ENCODE measurements at regions not wholly inside any gene's neighbourhood (a gene's known extent, or its start where the extent isn't known, plus 50 kb on each side); places are given as distances from the start of the nearest gene placed in this dataset.

GRCh38 chr3:187949093-187949820 is 204.0 kb upstream of the BCL6 start:
- H3K27ac ChIP-seq (ENCODE audit: low read depth, low read length): no peak overlapping the region
- H3K36me3 ChIP-seq (ENCODE audit: insufficient read depth, low read length): no peaks in the 10 kb centered on the region
- peaks cover 15 to 21% (median 17%) of the 10 kb centered on the region in 3 donors for H3K4me1 Mint-ChIP-seq
- H3K27me3 Mint-ChIP-seq: no peaks in the 10 kb centered on the region
- peaks cover 23% of the 10 kb centered on the region for H3K4me1 ChIP-seq (ENCODE audit: insufficient read depth, low read length)
- H3K27me3 ChIP-seq (ENCODE audit: insufficient read depth, low read length, poor library complexity, severe bottlenecking): no peaks in the 10 kb centered on the region
- H3K27ac Mint-ChIP-seq: no peak overlapping the region
- H3K9me3 ChIP-seq (ENCODE audit: low read length): no peaks in the 10 kb centered on the region
- DNase-seq: no peak
- POLR2A ChIA-PET: no interaction called here
- H3K36me3 Mint-ChIP-seq: no peaks in the 10 kb centered on the region
- CTCF ChIA-PET: no interaction called here
- H3K9me3 Mint-ChIP-seq: no peaks in the 10 kb centered on the region
- no peak overlapping the region for H3K4me3 Mint-ChIP-seq
- no peak overlapping the region for H3K4me3 ChIP-seq (ENCODE audit: low read length)

GRCh38 chr3:187950671-187951070 is 203.3 kb upstream of the LPP start:
- H3K9me3 ChIP-seq (ENCODE audit: low read length): no peaks in the 10 kb centered on the region
- H3K4me1 ChIP-seq (ENCODE audit: insufficient read depth, low read length): peaks cover 10% of the 10 kb centered on the region
- no peaks in the 10 kb centered on the region for H3K9me3 Mint-ChIP-seq
- H3K27ac Mint-ChIP-seq: no peak overlapping the region
- H3K36me3 ChIP-seq (ENCODE audit: insufficient read depth, low read length): no peaks in the 10 kb centered on the region
- no peak overlapping the region for H3K4me3 Mint-ChIP-seq
- DNase-seq: no peak
- no peaks in the 10 kb centered on the region for H3K27me3 Mint-ChIP-seq
- ChIA-PET POLR2A (no interaction called here), CTCF (no interaction called here)
- H3K4me3 ChIP-seq (ENCODE audit: low read length): no peak overlapping the region
- H3K36me3 Mint-ChIP-seq: no peaks in the 10 kb centered on the region
- H3K4me1 Mint-ChIP-seq: peaks cover 20 to 23% (median 21%) of the 10 kb centered on the region in 3 donors
- no peaks in the 10 kb centered on the region for H3K27me3 ChIP-seq (ENCODE audit: insufficient read depth, low read length, poor library complexity, severe bottlenecking)
- H3K27ac ChIP-seq (ENCODE audit: low read depth, low read length): no peak overlapping the region

GRCh38 chr3:187951452-187952190 is 202.3 kb upstream of the LPP start:
- peaks cover 10% of the 10 kb centered on the region for H3K4me1 ChIP-seq (ENCODE audit: insufficient read depth, low read length)
- H3K27ac Mint-ChIP-seq: peak overlapping the region in 2 of 8 donors; percentile 11 to 33
- H3K4me3 ChIP-seq (ENCODE audit: low read length): no peak overlapping the region
- no peaks in the 10 kb centered on the region for H3K27me3 ChIP-seq (ENCODE audit: insufficient read depth, low read length, poor library complexity, severe bottlenecking)
- H3K36me3 Mint-ChIP-seq: peaks cover 0 to 2% (median 0%) of the 10 kb centered on the region in 3 donors
- DNase-seq: no peak
- peaks cover 21 to 27% (median 25%) of the 10 kb centered on the region in 3 donors for H3K4me1 Mint-ChIP-seq
- no peaks in the 10 kb centered on the region for H3K9me3 Mint-ChIP-seq
- H3K9me3 ChIP-seq (ENCODE audit: low read length): no peaks in the 10 kb centered on the region
- H3K36me3 ChIP-seq (ENCODE audit: insufficient read depth, low read length): no peaks in the 10 kb centered on the region
- ChIA-PET POLR2A (no interaction called here), CTCF (no interaction called here)
- no peak overlapping the region for H3K27ac ChIP-seq (ENCODE audit: low read depth, low read length)
- H3K4me3 Mint-ChIP-seq: peak overlapping the region in 1 of 7 donors; percentile 51
- H3K27me3 Mint-ChIP-seq: no peaks in the 10 kb centered on the region

GRCh38 chr3:187952849-187953248 is 201.1 kb upstream of the LPP start:
- POLR2A ChIA-PET: no interaction called here
- no peak overlapping the region for H3K27ac ChIP-seq (ENCODE audit: low read depth, low read length)
- no peak overlapping the region for H3K4me3 Mint-ChIP-seq
- peaks cover 19% of the 10 kb centered on the region for H3K4me1 ChIP-seq (ENCODE audit: insufficient read depth, low read length)
- peak overlapping the region in 1 of 8 donors; percentile 12 for H3K27ac Mint-ChIP-seq
- no peaks in the 10 kb centered on the region for H3K9me3 ChIP-seq (ENCODE audit: low read length)
- no peaks in the 10 kb centered on the region for H3K36me3 ChIP-seq (ENCODE audit: insufficient read depth, low read length)
- no peaks in the 10 kb centered on the region for H3K27me3 ChIP-seq (ENCODE audit: insufficient read depth, low read length, poor library complexity, severe bottlenecking)
- no peak overlapping the region for H3K4me3 ChIP-seq (ENCODE audit: low read length)
- CTCF ChIA-PET: no interaction called here
- H3K4me1 Mint-ChIP-seq: peaks cover 29 to 39% (median 38%) of the 10 kb centered on the region in 3 donors
- H3K36me3 Mint-ChIP-seq: peaks cover 0 to 2% (median 0%) of the 10 kb centered on the region in 3 donors
- no peak for DNase-seq
- no peaks in the 10 kb centered on the region for H3K27me3 Mint-ChIP-seq
- H3K9me3 Mint-ChIP-seq: no peaks in the 10 kb centered on the region

- Mint-ChIP-seq H3K27ac (no peak overlapping the region), H3K36me3 (peaks cover 0 to 2% (median 0%) of the 10 kb centered on the region in 3 donors), H3K9me3 (no peaks in the 10 kb centered on the region), H3K4me1 (peaks cover 45 to 56% (median 54%) of the 10 kb centered on the region in 3 donors), H3K27me3 (no peaks in the 10 kb centered on the region), H3K4me3 (no peak overlapping the region)
- H3K27ac ChIP-seq (ENCODE audit: low read depth, low read length): no peak overlapping the region
- no peak overlapping the region for H3K4me3 ChIP-seq (ENCODE audit: low read length)
- no peaks in the 10 kb centered on the region for H3K36me3 ChIP-seq (ENCODE audit: insufficient read depth, low read length)
- no peaks in the 10 kb centered on the region for H3K27me3 ChIP-seq (ENCODE audit: insufficient read depth, low read length, poor library complexity, severe bottlenecking)
- no peaks in the 10 kb centered on the region for H3K9me3 ChIP-seq (ENCODE audit: low read length)
- H3K4me1 ChIP-seq (ENCODE audit: insufficient read depth, low read length): peaks cover 34% of the 10 kb centered on the region
- ChIA-PET POLR2A (no interaction called here), CTCF (interaction anchor here (1.0 kb wide), 1 partner anchor 214 kb away, joined by 3 read pairs; no protein-coding TSS in a partner anchor)
- DNase-seq: no peak
These were observed 199.5 kb upstream of the LPP start for GRCh38 chr3:187954516-187954872.

- H3K9me3 Mint-ChIP-seq: no peaks in the 10 kb centered on the region
- no peaks in the 10 kb centered on the region for H3K27me3 Mint-ChIP-seq
- H3K4me3 Mint-ChIP-seq: no peak overlapping the region
- CTCF ChIA-PET: no interaction called here
- Histone ChIP-seq H3K36me3 (ENCODE audit: insufficient read depth, low read length) (no peaks in the 10 kb centered on the region), H3K27me3 (ENCODE audit: insufficient read depth, low read length, poor library complexity, severe bottlenecking) (no peaks in the 10 kb centered on the region), H3K27ac (ENCODE audit: low read depth, low read length) (no peak overlapping the region), H3K9me3 (ENCODE audit: low read length) (no peaks in the 10 kb centered on the region), H3K4me3 (ENCODE audit: low read length) (no peak overlapping the region), H3K4me1 (ENCODE audit: insufficient read depth, low read length) (peaks cover 34% of the 10 kb centered on the region)
- POLR2A ChIA-PET: interaction anchor here (0.6 kb wide), 1 partner anchor 19 kb away, joined by 3 read pairs; no protein-coding TSS in a partner anchor
- no peak for DNase-seq
- peaks cover 47 to 61% (median 55%) of the 10 kb centered on the region in 3 donors for H3K4me1 Mint-ChIP-seq
- H3K36me3 Mint-ChIP-seq: peaks cover 0 to 2% (median 0%) of the 10 kb centered on the region in 3 donors
- H3K27ac Mint-ChIP-seq: no peak overlapping the region
These were observed 198.9 kb upstream of the LPP start for GRCh38 chr3:187954873-187955586.

- Mint-ChIP-seq H3K9me3 (no peaks in the 10 kb centered on the region), H3K27me3 (no peaks in the 10 kb centered on the region), H3K4me1 (peaks cover 46 to 61% (median 55%) of the 10 kb centered on the region in 3 donors), H3K4me3 (no peak overlapping the region), H3K27ac (no peak overlapping the region), H3K36me3 (peaks cover 0 to 2% (median 0%) of the 10 kb centered on the region in 3 donors)
- Histone ChIP-seq H3K4me1 (ENCODE audit: insufficient read depth, low read length) (peaks cover 34% of the 10 kb centered on the region), H3K9me3 (ENCODE audit: low read length) (no peaks in the 10 kb centered on the region), H3K27ac (ENCODE audit: low read depth, low read length) (no peak overlapping the region), H3K4me3 (ENCODE audit: low read length) (no peak overlapping the region), H3K27me3 (ENCODE audit: insufficient read depth, low read length, poor library complexity, severe bottlenecking) (no peaks in the 10 kb centered on the region), H3K36me3 (ENCODE audit: insufficient read depth, low read length) (no peaks in the 10 kb centered on the region)
- CTCF ChIA-PET: interaction anchor here (1.0 kb wide), 1 partner anchor 215 kb away, joined by 4 read pairs; no protein-coding TSS in a partner anchor
- POLR2A ChIA-PET: interaction anchor here (0.6 kb wide), 1 partner anchor 20 kb away, joined by 3 read pairs; no protein-coding TSS in a partner anchor
- DNase-seq: no peak
These were observed 198.4 kb upstream of the LPP start for GRCh38 chr3:187955587-187955952.

GRCh38 chr3:187957165-187957581 is 196.8 kb upstream of the LPP start:
- Mint-ChIP-seq H3K9me3 (no peaks in the 10 kb centered on the region), H3K4me1 (peaks cover 30 to 47% (median 46%) of the 10 kb centered on the region in 3 donors), H3K36me3 (peaks cover 0 to 2% (median 0%) of the 10 kb centered on the region in 3 donors), H3K4me3 (no peak overlapping the region), H3K27ac (no peak overlapping the region), H3K27me3 (no peaks in the 10 kb centered on the region)
- H3K36me3 ChIP-seq (ENCODE audit: insufficient read depth, low read length): no peaks in the 10 kb centered on the region
- H3K4me1 ChIP-seq (ENCODE audit: insufficient read depth, low read length): peaks cover 24% of the 10 kb centered on the region
- H3K27me3 ChIP-seq (ENCODE audit: insufficient read depth, low read length, poor library complexity, severe bottlenecking): no peaks in the 10 kb centered on the region
- H3K27ac ChIP-seq (ENCODE audit: low read depth, low read length): no peak overlapping the region
- no peaks in the 10 kb centered on the region for H3K9me3 ChIP-seq (ENCODE audit: low read length)
- H3K4me3 ChIP-seq (ENCODE audit: low read length): no peak overlapping the region
- ChIA-PET CTCF (no interaction called here), POLR2A (no interaction called here)
- no peak for DNase-seq

Measured in CD8-positive, alpha-beta memory T cell (primary cell).